ENCODE measurements at regions not wholly inside any gene's neighbourhood (a gene's known extent, or its start where the extent isn't known, plus 50 kb on each side); places are given as distances from the start of the nearest gene placed in this dataset.

GRCh38 chr6:141830530-141830929 lies 302.2 kb upstream of the GJE1 start:
- TF ChIP-seq POLR2AphosphoS5 (IDR thresholded peaks at IDR 0.05) (no peak), CTCF (IDR thresholded peaks at IDR 0.05) (no peak)
